GM23338 (cell line): ENCODE measurements at regions not wholly inside any gene's neighbourhood (a gene's known extent, or its start where the extent isn't known, plus 50 kb on each side); places are given as distances from the start of the nearest gene placed in this dataset.
A peak's percentile ranks its signal among the peaks of the same experiment; 100 is the strongest.

Source experiments
- ATAC-seq: fragments of 200-7000 bp; cut with Tn5 transposase; 3 replicates; pipeline ENCODE4 v1.9.1; 2020
- DNase-seq: peaks from one replicate; pipeline ENCODE4 v3.0.0-alpha.2; 2015; ENCODE audit warnings: low spot score
- H2AFZ ChIP-seq: fragments of 200-600 bp; sonication (generic); 2 replicates; pipeline ENCODE4 v1.8.0; 2016; ENCODE audit warnings: antibody characterized with exemption, mild to moderate bottlenecking, moderate library complexity
- H3F3A ChIP-seq: fragments of 200-600 bp; sonication (generic); replicated peaks from 2 replicates; pipeline ENCODE4 v1.8.0; 2017; ENCODE audit warnings: antibody characterized with exemption, mixed run types, low read depth
- H3K27ac ChIP-seq: fragments of 200-600 bp; sonication (generic); 2 replicates; pipeline ENCODE4 v1.6.1; 2016; ENCODE audit warnings: low read depth
- H3K27me3 ChIP-seq: fragments of 200-600 bp; sonication (generic); 2 replicates; pipeline ENCODE4 v1.8.0; 2016; ENCODE audit warnings: mild to moderate bottlenecking, mixed run types, moderate library complexity; ENCODE audit not compliant: insufficient read depth
- H3K36me3 ChIP-seq: fragments of 200-600 bp; sonication (generic); 2 replicates; pipeline ENCODE4 v1.8.0; 2016; ENCODE audit warnings: mild to moderate bottlenecking; ENCODE audit not compliant: insufficient read depth
- H3K4me1 ChIP-seq: fragments of 200-600 bp; sonication (generic); 2 replicates; pipeline ENCODE4 v1.8.0; 2016; ENCODE audit warnings: mild to moderate bottlenecking, moderate library complexity; ENCODE audit not compliant: insufficient read depth
- H3K4me2 ChIP-seq: fragments of 200-600 bp; sonication (generic); 2 replicates; pipeline ENCODE4 v1.7.1; 2017; ENCODE audit warnings: mixed run types
- H3K4me3 ChIP-seq: fragments of 200-600 bp; sonication (generic); 2 replicates; pipeline ENCODE4 v1.6.1; 2016; ENCODE audit warnings: mixed run types
- H3K79me2 ChIP-seq: fragments of 200-600 bp; sonication (generic); replicated peaks from 2 replicates; pipeline ENCODE4 v1.8.0; 2017; ENCODE audit warnings: mild to moderate bottlenecking; ENCODE audit not compliant: insufficient read depth
- H3K9me2 ChIP-seq: fragments of 200-600 bp; sonication (generic); 2 replicates; pipeline ENCODE4 v1.8.0; 2017; ENCODE audit not compliant: insufficient read depth
- H4K20me1 ChIP-seq: fragments of 200-600 bp; sonication (generic); replicated peaks from 2 replicates; pipeline ENCODE4 v1.8.0; 2017; ENCODE audit warnings: mild to moderate bottlenecking; ENCODE audit not compliant: insufficient read depth
- H3K27ac Mint-ChIP-seq: 2 replicates; pipeline ENCODE4 v1.8.0; 2020; ENCODE audit warnings: inconsistent platforms, mild to moderate bottlenecking, moderate library complexity, mixed read lengths
- H3K27me3 Mint-ChIP-seq: 3 replicates; pipeline ENCODE4 v1.8.0; 2022; ENCODE audit warnings: low read depth, mild to moderate bottlenecking, moderate library complexity, mixed read lengths, inconsistent platforms; ENCODE audit not compliant: insufficient read depth, poor library complexity
- H3K36me3 Mint-ChIP-seq: 3 replicates; pipeline ENCODE4 v1.8.0; 2021; ENCODE audit warnings: low read depth, mild to moderate bottlenecking, inconsistent platforms, moderate library complexity, mixed read lengths
- H3K4me1 Mint-ChIP-seq: 3 replicates; pipeline ENCODE4 v1.8.0; 2020; ENCODE audit warnings: mild to moderate bottlenecking, inconsistent platforms, mixed read lengths
- H3K4me3 Mint-ChIP-seq: 3 replicates; pipeline ENCODE4 v1.8.0; 2021; ENCODE audit warnings: moderate library complexity, mild to moderate bottlenecking, inconsistent platforms, mixed read lengths
- H3K9me3 Mint-ChIP-seq: 3 replicates; pipeline ENCODE4 v1.8.0; 2020; ENCODE audit warnings: moderate library complexity, mild to moderate bottlenecking, inconsistent platforms, mixed read lengths
- CREB1 ChIP-seq: fragments of 250-450 bp; sonication (Bioruptor Pico); IDR thresholded peaks from 2 replicates; pipeline ENCODE4 v1.5.0; 2020; ENCODE audit warnings: low read depth, mild to moderate bottlenecking, moderate library complexity
- EZH2 ChIP-seq: fragments of 200-600 bp; sonication (generic); IDR thresholded peaks from one replicate; pipeline ENCODE4 v1.8.0; 2017; ENCODE audit warnings: antibody characterized with exemption, mild to moderate bottlenecking, low read depth; ENCODE audit not compliant: unreplicated experiment
- EZH2phosphoT487 ChIP-seq: fragments of 200-600 bp; sonication (generic); IDR thresholded peaks from one replicate; pipeline ENCODE4 v1.8.1; 2018; ENCODE audit warnings: antibody characterized with exemption; ENCODE audit not compliant: unreplicated experiment
- JUNB ChIP-seq: IDR thresholded peaks from one replicate; pipeline ENCODE4 v1.6.1; 2016; ENCODE audit warnings: antibody characterized with exemption; ENCODE audit not compliant: unreplicated experiment
- NANOG ChIP-seq: IDR thresholded peaks from 2 replicates; pipeline ENCODE4 v1.6.1; 2016; ENCODE audit warnings: antibody characterized with exemption, borderline replicate concordance
- POLR2AphosphoS5 ChIP-seq: IDR thresholded peaks from 2 replicates; pipeline ENCODE4 v1.6.1; 2016; ENCODE audit warnings: antibody characterized with exemption, low read depth
- STAT1 ChIP-seq: IDR thresholded peaks from one replicate; pipeline ENCODE4 v1.6.1; 2016; ENCODE audit warnings: antibody characterized with exemption; ENCODE audit not compliant: unreplicated experiment
- ZNF114 ChIP-seq: fragments of 250-450 bp; sonication (Bioruptor Pico); IDR thresholded peaks from 2 replicates; pipeline ENCODE4 v1.5.0; 2020; ENCODE audit warnings: mild to moderate bottlenecking, moderate library complexity
- ZNF331 ChIP-seq: fragments of 250-450 bp; sonication (Bioruptor Pico); IDR thresholded peaks from 2 replicates; pipeline ENCODE4 v1.5.0; 2020; ENCODE audit warnings: low read depth, mild to moderate bottlenecking, moderate library complexity
- TF ChIP-seq, protein P1 (sequence below), 2 experiments: fragments of 200-600 bp in 1 of 2; sonication (generic) in 1 of 2; conservative IDR thresholded peaks; 2 replicates each; pipeline versions ENCODE4 v1.5.1 to v1.6.1; 2016 to 2017; ENCODE audit warnings: antibody characterized with exemption in 2 of 2, low read depth in 2 of 2, mild to moderate bottlenecking in 2 of 2, moderate library complexity in 1 of 2
- TF ChIP-seq, protein P2 (sequence below): IDR thresholded peaks from 2 replicates; pipeline ENCODE4 v1.6.1; 2016; ENCODE audit warnings: antibody characterized with exemption
- TF ChIP-seq, protein P3 (sequence below): IDR thresholded peaks from one replicate; pipeline ENCODE4 v1.6.1; 2018; ENCODE audit warnings: antibody characterized with exemption; ENCODE audit not compliant: unreplicated experiment
- TF ChIP-seq, protein P4 (sequence below): fragments of 250-450 bp; sonication (Bioruptor Pico); IDR thresholded peaks from 2 replicates; pipeline ENCODE4 v1.5.0; 2020; ENCODE audit warnings: mild to moderate bottlenecking, moderate library complexity

DNA sequence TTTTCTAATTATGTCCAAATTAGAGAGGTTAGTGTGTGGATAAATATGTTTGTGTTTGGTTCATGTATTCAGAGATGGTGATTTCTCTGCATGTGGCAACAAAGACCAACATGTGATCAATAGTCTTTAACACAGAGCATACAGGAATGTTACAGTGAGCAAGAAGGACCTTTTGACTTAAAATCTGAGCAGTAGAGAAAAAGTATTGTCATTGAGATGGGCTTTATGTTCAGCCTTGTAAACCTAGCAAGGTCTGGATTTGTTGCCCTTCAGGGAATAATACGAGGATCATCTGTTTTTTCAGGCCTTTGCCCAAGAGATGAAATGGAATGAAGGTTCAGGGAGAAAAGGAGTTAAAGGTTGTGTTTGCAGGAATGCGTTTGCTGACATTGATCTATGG lies 161.8 kb upstream of the NECTIN3 start:
- H3K9me3 Mint-ChIP-seq: peaks cover 10% of the 10 kb centered on the region; the same call in 2 of the 3 replicates
- H3K36me3 Mint-ChIP-seq: peaks cover 4% of the 10 kb centered on the region; the same call in 2 of the 3 replicates
- Histone ChIP-seq H3K36me3 (no peaks in the 10 kb centered on the region), H3K4me3 (no peak overlapping the region), H3K9me2 (no peaks in the 10 kb centered on the region), H3K4me1 (0 out of 2 replicates have a peak, but pooled peaks cover 5% of the 10 kb centered on the region), H4K20me1 (no peaks in the 10 kb centered on the region), H3K27ac (no peak overlapping the region), H3K79me2 (no peaks in the 10 kb centered on the region), H3F3A (no peaks in the 10 kb centered on the region), H3K27me3 (no peaks in the 10 kb centered on the region), H2AFZ (0 out of 2 replicates have a peak overlapping the region, but pooled peaks have one; percentile 5), H3K4me2 (no peak overlapping the region)
- H3K4me3 Mint-ChIP-seq: no peak overlapping the region
- ATAC-seq: no peak
- no peak for DNase-seq
- H3K4me1 Mint-ChIP-seq: peaks cover 13% of the 10 kb centered on the region
- no peak overlapping the region for H3K27ac Mint-ChIP-seq
- no peak for TF ChIP-seq NANOG
- TF ChIP-seq, protein P1, sequence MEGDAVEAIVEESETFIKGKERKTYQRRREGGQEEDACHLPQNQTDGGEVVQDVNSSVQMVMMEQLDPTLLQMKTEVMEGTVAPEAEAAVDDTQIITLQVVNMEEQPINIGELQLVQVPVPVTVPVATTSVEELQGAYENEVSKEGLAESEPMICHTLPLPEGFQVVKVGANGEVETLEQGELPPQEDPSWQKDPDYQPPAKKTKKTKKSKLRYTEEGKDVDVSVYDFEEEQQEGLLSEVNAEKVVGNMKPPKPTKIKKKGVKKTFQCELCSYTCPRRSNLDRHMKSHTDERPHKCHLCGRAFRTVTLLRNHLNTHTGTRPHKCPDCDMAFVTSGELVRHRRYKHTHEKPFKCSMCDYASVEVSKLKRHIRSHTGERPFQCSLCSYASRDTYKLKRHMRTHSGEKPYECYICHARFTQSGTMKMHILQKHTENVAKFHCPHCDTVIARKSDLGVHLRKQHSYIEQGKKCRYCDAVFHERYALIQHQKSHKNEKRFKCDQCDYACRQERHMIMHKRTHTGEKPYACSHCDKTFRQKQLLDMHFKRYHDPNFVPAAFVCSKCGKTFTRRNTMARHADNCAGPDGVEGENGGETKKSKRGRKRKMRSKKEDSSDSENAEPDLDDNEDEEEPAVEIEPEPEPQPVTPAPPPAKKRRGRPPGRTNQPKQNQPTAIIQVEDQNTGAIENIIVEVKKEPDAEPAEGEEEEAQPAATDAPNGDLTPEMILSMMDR (conservative IDR thresholded peaks at IDR 0.05; ENCODE audit: low read depth in 2 of 2): no peak
- TF ChIP-seq, protein P2, sequence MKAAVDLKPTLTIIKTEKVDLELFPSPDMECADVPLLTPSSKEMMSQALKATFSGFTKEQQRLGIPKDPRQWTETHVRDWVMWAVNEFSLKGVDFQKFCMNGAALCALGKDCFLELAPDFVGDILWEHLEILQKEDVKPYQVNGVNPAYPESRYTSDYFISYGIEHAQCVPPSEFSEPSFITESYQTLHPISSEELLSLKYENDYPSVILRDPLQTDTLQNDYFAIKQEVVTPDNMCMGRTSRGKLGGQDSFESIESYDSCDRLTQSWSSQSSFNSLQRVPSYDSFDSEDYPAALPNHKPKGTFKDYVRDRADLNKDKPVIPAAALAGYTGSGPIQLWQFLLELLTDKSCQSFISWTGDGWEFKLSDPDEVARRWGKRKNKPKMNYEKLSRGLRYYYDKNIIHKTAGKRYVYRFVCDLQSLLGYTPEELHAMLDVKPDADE: no peak
- no peak for TF ChIP-seq EZH2phosphoT487
- no peak for TF ChIP-seq JUNB
- TF ChIP-seq, protein P3, sequence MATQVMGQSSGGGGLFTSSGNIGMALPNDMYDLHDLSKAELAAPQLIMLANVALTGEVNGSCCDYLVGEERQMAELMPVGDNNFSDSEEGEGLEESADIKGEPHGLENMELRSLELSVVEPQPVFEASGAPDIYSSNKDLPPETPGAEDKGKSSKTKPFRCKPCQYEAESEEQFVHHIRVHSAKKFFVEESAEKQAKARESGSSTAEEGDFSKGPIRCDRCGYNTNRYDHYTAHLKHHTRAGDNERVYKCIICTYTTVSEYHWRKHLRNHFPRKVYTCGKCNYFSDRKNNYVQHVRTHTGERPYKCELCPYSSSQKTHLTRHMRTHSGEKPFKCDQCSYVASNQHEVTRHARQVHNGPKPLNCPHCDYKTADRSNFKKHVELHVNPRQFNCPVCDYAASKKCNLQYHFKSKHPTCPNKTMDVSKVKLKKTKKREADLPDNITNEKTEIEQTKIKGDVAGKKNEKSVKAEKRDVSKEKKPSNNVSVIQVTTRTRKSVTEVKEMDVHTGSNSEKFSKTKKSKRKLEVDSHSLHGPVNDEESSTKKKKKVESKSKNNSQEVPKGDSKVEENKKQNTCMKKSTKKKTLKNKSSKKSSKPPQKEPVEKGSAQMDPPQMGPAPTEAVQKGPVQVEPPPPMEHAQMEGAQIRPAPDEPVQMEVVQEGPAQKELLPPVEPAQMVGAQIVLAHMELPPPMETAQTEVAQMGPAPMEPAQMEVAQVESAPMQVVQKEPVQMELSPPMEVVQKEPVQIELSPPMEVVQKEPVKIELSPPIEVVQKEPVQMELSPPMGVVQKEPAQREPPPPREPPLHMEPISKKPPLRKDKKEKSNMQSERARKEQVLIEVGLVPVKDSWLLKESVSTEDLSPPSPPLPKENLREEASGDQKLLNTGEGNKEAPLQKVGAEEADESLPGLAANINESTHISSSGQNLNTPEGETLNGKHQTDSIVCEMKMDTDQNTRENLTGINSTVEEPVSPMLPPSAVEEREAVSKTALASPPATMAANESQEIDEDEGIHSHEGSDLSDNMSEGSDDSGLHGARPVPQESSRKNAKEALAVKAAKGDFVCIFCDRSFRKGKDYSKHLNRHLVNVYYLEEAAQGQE: no peak
- TF ChIP-seq ZNF114 (CRISPR knock-in tag): no peak
- no peak for TF ChIP-seq POLR2AphosphoS5
- TF ChIP-seq EZH2: no peak
- TF ChIP-seq ZNF331: no peak
- TF ChIP-seq, protein P4, sequence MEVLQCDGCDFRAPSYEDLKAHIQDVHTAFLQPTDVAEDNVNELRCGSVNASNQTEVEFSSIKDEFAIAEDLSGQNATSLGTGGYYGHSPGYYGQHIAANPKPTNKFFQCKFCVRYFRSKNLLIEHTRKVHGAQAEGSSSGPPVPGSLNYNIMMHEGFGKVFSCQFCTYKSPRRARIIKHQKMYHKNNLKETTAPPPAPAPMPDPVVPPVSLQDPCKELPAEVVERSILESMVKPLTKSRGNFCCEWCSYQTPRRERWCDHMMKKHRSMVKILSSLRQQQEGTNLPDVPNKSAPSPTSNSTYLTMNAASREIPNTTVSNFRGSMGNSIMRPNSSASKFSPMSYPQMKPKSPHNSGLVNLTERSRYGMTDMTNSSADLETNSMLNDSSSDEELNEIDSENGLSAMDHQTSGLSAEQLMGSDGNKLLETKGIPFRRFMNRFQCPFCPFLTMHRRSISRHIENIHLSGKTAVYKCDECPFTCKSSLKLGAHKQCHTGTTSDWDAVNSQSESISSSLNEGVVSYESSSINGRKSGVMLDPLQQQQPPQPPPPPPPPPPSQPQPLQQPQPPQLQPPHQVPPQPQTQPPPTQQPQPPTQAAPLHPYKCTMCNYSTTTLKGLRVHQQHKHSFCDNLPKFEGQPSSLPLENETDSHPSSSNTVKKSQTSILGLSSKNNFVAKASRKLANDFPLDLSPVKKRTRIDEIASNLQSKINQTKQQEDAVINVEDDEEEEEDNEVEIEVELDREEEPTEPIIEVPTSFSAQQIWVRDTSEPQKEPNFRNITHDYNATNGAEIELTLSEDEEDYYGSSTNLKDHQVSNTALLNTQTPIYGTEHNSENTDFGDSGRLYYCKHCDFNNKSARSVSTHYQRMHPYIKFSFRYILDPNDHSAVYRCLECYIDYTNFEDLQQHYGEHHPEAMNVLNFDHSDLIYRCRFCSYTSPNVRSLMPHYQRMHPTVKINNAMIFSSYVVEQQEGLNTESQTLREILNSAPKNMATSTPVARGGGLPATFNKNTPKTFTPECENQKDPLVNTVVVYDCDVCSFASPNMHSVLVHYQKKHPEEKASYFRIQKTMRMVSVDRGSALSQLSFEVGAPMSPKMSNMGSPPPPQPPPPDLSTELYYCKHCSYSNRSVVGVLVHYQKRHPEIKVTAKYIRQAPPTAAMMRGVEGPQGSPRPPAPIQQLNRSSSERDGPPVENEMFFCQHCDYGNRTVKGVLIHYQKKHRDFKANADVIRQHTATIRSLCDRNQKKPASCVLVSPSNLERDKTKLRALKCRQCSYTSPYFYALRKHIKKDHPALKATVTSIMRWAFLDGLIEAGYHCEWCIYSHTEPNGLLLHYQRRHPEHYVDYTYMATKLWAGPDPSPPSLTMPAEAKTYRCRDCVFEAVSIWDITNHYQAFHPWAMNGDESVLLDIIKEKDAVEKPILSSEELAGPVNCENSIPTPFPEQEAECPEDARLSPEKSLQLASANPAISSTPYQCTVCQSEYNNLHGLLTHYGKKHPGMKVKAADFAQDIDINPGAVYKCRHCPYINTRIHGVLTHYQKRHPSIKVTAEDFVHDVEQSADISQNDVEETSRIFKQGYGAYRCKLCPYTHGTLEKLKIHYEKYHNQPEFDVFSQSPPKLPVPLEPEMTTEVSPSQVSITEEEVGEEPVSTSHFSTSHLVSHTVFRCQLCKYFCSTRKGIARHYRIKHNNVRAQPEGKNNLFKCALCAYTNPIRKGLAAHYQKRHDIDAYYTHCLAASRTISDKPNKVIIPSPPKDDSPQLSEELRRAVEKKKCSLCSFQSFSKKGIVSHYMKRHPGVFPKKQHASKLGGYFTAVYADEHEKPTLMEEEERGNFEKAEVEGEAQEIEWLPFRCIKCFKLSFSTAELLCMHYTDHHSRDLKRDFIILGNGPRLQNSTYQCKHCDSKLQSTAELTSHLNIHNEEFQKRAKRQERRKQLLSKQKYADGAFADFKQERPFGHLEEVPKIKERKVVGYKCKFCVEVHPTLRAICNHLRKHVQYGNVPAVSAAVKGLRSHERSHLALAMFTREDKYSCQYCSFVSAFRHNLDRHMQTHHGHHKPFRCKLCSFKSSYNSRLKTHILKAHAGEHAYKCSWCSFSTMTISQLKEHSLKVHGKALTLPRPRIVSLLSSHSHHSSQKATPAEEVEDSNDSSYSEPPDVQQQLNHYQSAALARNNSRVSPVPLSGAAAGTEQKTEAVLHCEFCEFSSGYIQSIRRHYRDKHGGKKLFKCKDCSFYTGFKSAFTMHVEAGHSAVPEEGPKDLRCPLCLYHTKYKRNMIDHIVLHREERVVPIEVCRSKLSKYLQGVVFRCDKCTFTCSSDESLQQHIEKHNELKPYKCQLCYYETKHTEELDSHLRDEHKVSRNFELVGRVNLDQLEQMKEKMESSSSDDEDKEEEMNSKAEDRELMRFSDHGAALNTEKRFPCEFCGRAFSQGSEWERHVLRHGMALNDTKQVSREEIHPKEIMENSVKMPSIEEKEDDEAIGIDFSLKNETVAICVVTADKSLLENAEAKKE (CRISPR knock-in tag): no peak
- TF ChIP-seq CREB1 (CRISPR knock-in tag): no peak
- TF ChIP-seq STAT1: no peak
- peaks cover 2% of the 10 kb centered on the region for H3K27me3 Mint-ChIP-seq
